Retinal pigment epithelial cell (primary cell): ENCODE measurements at regions not wholly inside any gene's neighbourhood (a gene's known extent, or its start where the extent isn't known, plus 50 kb on each side); places are given as distances from the start of the nearest gene placed in this dataset.

ENCODE experiments used
- DNase-seq: peaks from one replicate; pipeline ENCODE4 v3.0.0-alpha.2; 2010; ENCODE audit warnings: low read depth
- H3K4me3 ChIP-seq: 2 replicates; pipeline ENCODE4 v1.5.1; 2011; ENCODE audit warnings: mild to moderate bottlenecking, low read length, control low read depth, moderate library complexity
- TF ChIP-seq, protein P1 (sequence below): conservative IDR thresholded peaks from 2 replicates; pipeline ENCODE4 v1.5.1; 2011; ENCODE audit warnings: low read depth, low read length, control low read depth, inconsistent platforms

- DNase-seq: no peak
- no peak overlapping the region for H3K4me3 ChIP-seq
- TF ChIP-seq, protein P1, sequence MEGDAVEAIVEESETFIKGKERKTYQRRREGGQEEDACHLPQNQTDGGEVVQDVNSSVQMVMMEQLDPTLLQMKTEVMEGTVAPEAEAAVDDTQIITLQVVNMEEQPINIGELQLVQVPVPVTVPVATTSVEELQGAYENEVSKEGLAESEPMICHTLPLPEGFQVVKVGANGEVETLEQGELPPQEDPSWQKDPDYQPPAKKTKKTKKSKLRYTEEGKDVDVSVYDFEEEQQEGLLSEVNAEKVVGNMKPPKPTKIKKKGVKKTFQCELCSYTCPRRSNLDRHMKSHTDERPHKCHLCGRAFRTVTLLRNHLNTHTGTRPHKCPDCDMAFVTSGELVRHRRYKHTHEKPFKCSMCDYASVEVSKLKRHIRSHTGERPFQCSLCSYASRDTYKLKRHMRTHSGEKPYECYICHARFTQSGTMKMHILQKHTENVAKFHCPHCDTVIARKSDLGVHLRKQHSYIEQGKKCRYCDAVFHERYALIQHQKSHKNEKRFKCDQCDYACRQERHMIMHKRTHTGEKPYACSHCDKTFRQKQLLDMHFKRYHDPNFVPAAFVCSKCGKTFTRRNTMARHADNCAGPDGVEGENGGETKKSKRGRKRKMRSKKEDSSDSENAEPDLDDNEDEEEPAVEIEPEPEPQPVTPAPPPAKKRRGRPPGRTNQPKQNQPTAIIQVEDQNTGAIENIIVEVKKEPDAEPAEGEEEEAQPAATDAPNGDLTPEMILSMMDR: no peak
These were observed 56.2 kb downstream of the TAF11L14 start for GRCh38 chr5:17690473-17690872.

DNA sequence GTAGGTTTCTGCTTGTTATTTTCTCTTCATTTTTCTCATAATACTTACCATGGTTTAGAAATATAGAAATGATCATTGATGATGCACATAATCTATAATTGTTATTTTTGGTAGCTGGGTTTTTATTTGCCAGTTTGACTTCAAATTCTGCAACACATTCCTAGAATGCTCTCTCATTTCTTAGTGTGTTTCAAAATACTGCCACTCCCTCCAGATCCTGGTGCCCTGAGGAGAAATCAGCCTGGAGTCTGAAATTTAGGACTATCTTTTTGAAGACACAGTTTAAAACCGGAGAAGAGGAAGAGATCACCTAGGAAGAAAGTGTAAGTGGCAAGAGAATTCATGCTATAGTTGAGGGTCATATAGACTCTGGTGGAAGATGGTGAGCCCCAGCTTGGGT lies 57.5 kb downstream of the TAF11L14 start:
- no peak for DNase-seq
- TF ChIP-seq, protein P1: no peak

GRCh38 chr5:17694371-17694770 lies 60.1 kb downstream of the TAF11L14 start:
- H3K4me3 ChIP-seq: no peak overlapping the region
- no peak for DNase-seq
- TF ChIP-seq, protein P1: no peak

More for the DNA sequence above, 57.5 kb downstream of the TAF11L14 start:
- no peak overlapping the region for H3K4me3 ChIP-seq

GRCh38 chr5:17694914-17695313 lies 60.7 kb downstream of the TAF11L14 start:
- TF ChIP-seq, protein P1: no peak
- no peak for DNase-seq
- no peak overlapping the region for H3K4me3 ChIP-seq

DNA sequence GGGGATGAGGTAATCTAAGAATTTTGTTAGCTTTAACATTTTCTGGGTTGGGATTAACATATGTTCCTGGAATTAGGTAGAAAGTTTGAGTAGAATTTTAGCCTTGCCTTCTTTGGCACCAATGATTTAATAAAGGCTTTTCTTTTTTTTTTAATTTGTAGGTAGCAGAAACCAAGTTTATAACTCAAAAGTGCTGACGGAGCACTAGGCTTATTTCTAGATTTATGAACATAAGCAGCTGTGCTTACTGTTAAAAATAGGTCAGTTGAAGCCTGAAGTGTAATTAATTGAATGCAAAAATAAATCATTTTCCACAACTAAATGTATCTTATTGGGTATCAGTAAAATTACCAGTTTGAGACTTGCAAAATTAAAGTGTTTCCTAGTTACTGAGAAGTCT lies 62.4 kb downstream of the TAF11L14 start:
- no peak for DNase-seq
- TF ChIP-seq, protein P1: no peak
- H3K4me3 ChIP-seq: no peak overlapping the region

DNA sequence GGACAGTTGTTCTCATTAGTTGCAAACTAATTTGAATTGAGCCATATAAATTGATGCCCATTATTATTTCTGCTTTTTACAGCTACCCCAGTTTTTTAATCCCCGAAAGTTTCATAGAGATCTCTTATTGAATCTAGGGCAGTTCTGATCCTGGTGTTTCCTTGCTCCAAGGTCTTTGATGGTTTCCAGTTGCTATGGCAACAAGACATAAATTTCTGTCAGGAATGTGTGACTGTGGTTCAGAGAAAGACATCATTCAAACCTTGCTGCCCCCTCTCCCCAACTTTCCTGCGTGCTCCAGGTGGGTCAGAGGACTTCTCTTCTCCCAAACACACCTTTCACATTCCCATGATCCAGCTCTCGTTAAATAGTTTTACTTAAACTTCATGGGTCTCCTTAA lies 63.4 kb downstream of the TAF11L14 start:
- H3K4me3 ChIP-seq: no peak overlapping the region
- DNase-seq: no peak
- TF ChIP-seq, protein P1: no peak

- TF ChIP-seq, protein P1: no peak
- no peak overlapping the region for H3K4me3 ChIP-seq
- no peak for DNase-seq
These were observed 74.9 kb downstream of the TAF11L14 start for GRCh38 chr5:17709011-17709710.
